Muscle layer of colon (tissue), 2 donors: ENCODE measurements at regions not wholly inside any gene's neighbourhood (a gene's known extent, or its start where the extent isn't known, plus 50 kb on each side); places are given as distances from the start of the nearest gene placed in this dataset.

Experiments used
- H3K27ac ChIP-seq: one replicate; pipeline ENCODE4 v1.7.0; 2013; ENCODE audit warnings: low read depth, mild to moderate bottlenecking, low read length, moderate library complexity
- H3K27me3 ChIP-seq, 2 donors: one replicate each; pipeline ENCODE4 v1.7.0; 2013; ENCODE audit warnings: low read length in 2 of 2, mild to moderate bottlenecking in 2 of 2; ENCODE audit not compliant: insufficient read depth in 2 of 2, control insufficient read depth in 1 of 2
- H3K36me3 ChIP-seq: one replicate; pipeline ENCODE4 v1.7.0; 2013; ENCODE audit warnings: mild to moderate bottlenecking, low read length; ENCODE audit not compliant: insufficient read depth
- H3K4me1 ChIP-seq: one replicate; pipeline ENCODE4 v1.7.0; 2013; ENCODE audit warnings: mild to moderate bottlenecking, low read length; ENCODE audit not compliant: insufficient read depth
- H3K4me3 ChIP-seq, 2 donors: one replicate each; pipeline ENCODE4 v1.7.0; 2013; ENCODE audit warnings: low read length in 2 of 2, low read depth in 1 of 2, mild to moderate bottlenecking in 1 of 2, moderate library complexity in 1 of 2
- H3K9ac ChIP-seq: one replicate; pipeline ENCODE4 v1.7.0; 2013; ENCODE audit warnings: low read length
- H3K9me3 ChIP-seq: one replicate; pipeline ENCODE4 v1.7.0; 2013; ENCODE audit warnings: mild to moderate bottlenecking, low read length
- donor health status: abdominal sarcoma.
- donor health status: Adenocarcinoma of cecum.

DNA sequence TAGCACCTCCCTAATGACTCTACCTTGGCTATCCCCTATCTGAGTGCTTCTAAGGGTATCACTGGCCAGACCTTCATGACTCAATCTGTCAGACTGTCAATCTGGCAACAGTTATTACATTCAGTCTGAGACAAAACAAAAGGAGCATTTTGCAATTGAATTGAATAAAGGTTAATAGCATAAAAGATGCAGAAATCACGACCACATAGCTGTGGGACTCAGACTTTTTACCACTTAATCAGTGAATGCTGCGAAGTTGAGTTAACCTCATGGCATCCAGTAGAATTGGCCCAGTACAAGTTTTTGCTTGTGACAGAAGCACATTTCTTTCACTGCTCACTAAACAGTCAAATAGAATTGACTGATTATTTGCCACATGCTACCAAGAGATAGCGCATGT lies 480.7 kb upstream of the DPPA4 start:
- no peak overlapping the region for H3K27ac ChIP-seq
- no peaks in the 10 kb centered on the region for H3K27me3 ChIP-seq
- no peak overlapping the region for H3K4me3 ChIP-seq
- no peaks in the 10 kb centered on the region for H3K36me3 ChIP-seq
- H3K4me1 ChIP-seq: no peaks in the 10 kb centered on the region
- no peaks in the 10 kb centered on the region for H3K9me3 ChIP-seq
- no peak overlapping the region for H3K9ac ChIP-seq

- Histone ChIP-seq H3K36me3 (no peaks in the 10 kb centered on the region), H3K9me3 (no peaks in the 10 kb centered on the region), H3K27me3 (no peaks in the 10 kb centered on the region), H3K9ac (no peak overlapping the region), H3K4me1 (no peaks in the 10 kb centered on the region), H3K27ac (no peak overlapping the region), H3K4me3 (no peak overlapping the region)
These were observed 482.4 kb upstream of the DPPA4 start for GRCh38 chr3:109819734-109820133.

GRCh38 chr3:109825971-109826810 lies 488.8 kb upstream of the DPPA4 start:
- Histone ChIP-seq H3K9me3 (no peaks in the 10 kb centered on the region), H3K27ac (no peak overlapping the region), H3K4me1 (no peaks in the 10 kb centered on the region), H3K27me3 (no peaks in the 10 kb centered on the region), H3K9ac (no peak overlapping the region), H3K36me3 (no peaks in the 10 kb centered on the region), H3K4me3 (no peak overlapping the region)

GRCh38 chr3:109831403-109831802 lies 494.1 kb upstream of the DPPA4 start:
- Histone ChIP-seq H3K4me3 (no peak overlapping the region), H3K27ac (no peak overlapping the region), H3K36me3 (no peaks in the 10 kb centered on the region), H3K9ac (no peak overlapping the region), H3K4me1 (no peaks in the 10 kb centered on the region), H3K27me3 (no peaks in the 10 kb centered on the region), H3K9me3 (no peaks in the 10 kb centered on the region)

DNA sequence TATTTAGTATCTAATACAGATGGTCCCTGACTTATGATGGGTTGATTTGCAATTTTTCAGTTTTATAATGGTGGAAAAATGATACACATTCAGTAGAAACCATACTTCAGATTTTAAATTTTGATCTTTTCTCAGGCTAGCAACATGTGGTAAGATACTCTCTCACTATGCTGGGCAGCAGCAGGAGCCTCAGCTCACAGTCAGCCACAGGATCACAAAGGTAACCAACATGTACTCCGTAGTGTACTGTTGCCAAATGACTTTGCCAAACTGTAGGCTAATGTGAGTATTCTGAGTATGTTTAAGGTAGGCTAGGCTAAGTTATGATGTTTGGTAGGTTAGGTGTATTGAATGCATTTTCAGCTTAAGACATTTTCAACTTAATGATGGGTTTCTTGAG lies 498.6 kb upstream of the DPPA4 start:
- Histone ChIP-seq H3K4me1 (no peaks in the 10 kb centered on the region), H3K27me3 (no peaks in the 10 kb centered on the region), H3K27ac (no peak overlapping the region), H3K9me3 (no peaks in the 10 kb centered on the region), H3K36me3 (no peaks in the 10 kb centered on the region), H3K9ac (no peak overlapping the region), H3K4me3 (no peak overlapping the region)

- Histone ChIP-seq H3K4me1 (peaks cover 4% of the 10 kb centered on the region), H3K9ac (no peak overlapping the region), H3K4me3 (no peak overlapping the region), H3K27ac (no peak overlapping the region), H3K36me3 (no peaks in the 10 kb centered on the region), H3K9me3 (no peaks in the 10 kb centered on the region), H3K27me3 (no peaks in the 10 kb centered on the region)
These were observed 514.5 kb upstream of the DPPA4 start for GRCh38 chr3:109851854-109852253.

GRCh38 chr3:109852283-109852682 lies 514.9 kb upstream of the DPPA4 start:
- no peaks in the 10 kb centered on the region for H3K9me3 ChIP-seq
- H3K9ac ChIP-seq: no peak overlapping the region
- H3K27ac ChIP-seq: no peak overlapping the region
- peaks cover 4% of the 10 kb centered on the region for H3K4me1 ChIP-seq
- H3K36me3 ChIP-seq: no peaks in the 10 kb centered on the region
- H3K4me3 ChIP-seq: no peak overlapping the region
- H3K27me3 ChIP-seq: no peaks in the 10 kb centered on the region

GRCh38 chr3:109853077-109853731 lies 515.9 kb upstream of the DPPA4 start:
- Histone ChIP-seq H3K27me3 (no peaks in the 10 kb centered on the region), H3K9me3 (no peaks in the 10 kb centered on the region), H3K4me1 (peaks cover 4% of the 10 kb centered on the region), H3K27ac (no peak overlapping the region), H3K4me3 (no peak overlapping the region), H3K36me3 (no peaks in the 10 kb centered on the region), H3K9ac (no peak overlapping the region)

- Histone ChIP-seq H3K9me3 (no peaks in the 10 kb centered on the region), H3K27me3 (no peaks in the 10 kb centered on the region), H3K4me1 (no peaks in the 10 kb centered on the region)
These were observed 526.4 kb upstream of the DPPA4 start for GRCh38 chr3:109863701-109864100.

DNA sequence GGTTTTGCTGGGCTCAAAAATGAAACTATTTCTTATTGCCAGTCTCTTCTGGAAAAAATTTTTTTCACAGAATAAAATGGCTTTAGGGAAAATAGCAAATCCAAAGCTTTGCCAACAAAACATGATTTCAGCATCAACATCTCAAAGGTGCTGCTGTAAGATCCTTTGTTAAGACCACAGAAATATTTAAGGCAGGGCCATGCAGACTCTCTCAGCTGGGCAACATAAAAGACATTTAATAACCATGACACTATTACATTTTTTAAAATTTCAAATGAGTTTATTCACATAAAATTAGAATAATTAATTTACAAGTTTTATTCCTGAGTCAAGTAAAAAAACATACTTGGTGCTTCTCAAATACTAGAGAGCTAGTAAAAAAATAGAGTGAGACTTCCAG lies 527.1 kb upstream of the DPPA4 start:
- H3K36me3 ChIP-seq: no peaks in the 10 kb centered on the region
- H3K4me3 ChIP-seq: no peak overlapping the region
- no peaks in the 10 kb centered on the region for H3K9me3 ChIP-seq

More at GRCh38 chr3:109863701-109864100, 526.4 kb upstream of the DPPA4 start:
- H3K4me3 ChIP-seq: no peak overlapping the region
- H3K36me3 ChIP-seq: no peaks in the 10 kb centered on the region
- H3K27ac ChIP-seq: no peak overlapping the region
- H3K9ac ChIP-seq: no peak overlapping the region

GRCh38 chr3:109869586-109869985 lies 532.2 kb upstream of the DPPA4 start:
- Histone ChIP-seq H3K27ac (no peak overlapping the region), H3K36me3 (no peaks in the 10 kb centered on the region), H3K27me3 (no peaks in the 10 kb centered on the region), H3K9me3 (no peaks in the 10 kb centered on the region), H3K4me1 (no peaks in the 10 kb centered on the region), H3K9ac (no peak overlapping the region), H3K4me3 (no peak overlapping the region)

More for the DNA sequence above, 527.1 kb upstream of the DPPA4 start:
- Histone ChIP-seq H3K27me3 (no peaks in the 10 kb centered on the region), H3K9ac (no peak overlapping the region), H3K27ac (no peak overlapping the region), H3K4me1 (no peaks in the 10 kb centered on the region)
